ENCODE measurements at regions not wholly inside any gene's neighbourhood (a gene's known extent, or its start where the extent isn't known, plus 50 kb on each side); places are given as distances from the start of the nearest gene placed in this dataset.

- no peak for DNase-seq
Observed at GRCh38 chr12:86860776-86861175, 604.6 kb upstream of the MGAT4C start.

DNA sequence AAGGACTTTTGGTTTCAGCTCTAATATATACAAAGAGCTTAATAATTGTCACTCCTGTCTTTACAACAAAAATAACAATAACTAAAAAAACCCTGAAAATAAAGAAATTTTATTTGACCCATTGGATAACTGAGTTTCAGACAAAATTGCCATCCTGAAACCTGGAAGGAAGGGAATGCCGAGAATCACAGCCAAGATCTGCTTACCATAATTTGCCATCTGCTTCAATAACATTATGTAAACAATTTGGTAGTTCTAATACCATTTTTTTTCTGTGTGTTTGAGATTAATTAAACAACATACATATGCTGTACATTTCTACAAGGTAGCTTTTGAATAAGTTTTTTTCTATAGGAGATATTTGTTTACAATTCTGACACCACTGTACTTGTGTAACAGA lies 596.3 kb upstream of the MGAT4C start:
- DNase-seq = no peak

- peak; percentile 47 for DNase-seq
Observed at GRCh38 chr12:86838711-86839110, 582.5 kb upstream of the MGAT4C start.

GRCh38 chr12:86838260-86838659 lies 582.1 kb upstream of the MGAT4C start:
- DNase-seq = no peak

- no peak for DNase-seq
Observed at GRCh38 chr12:86837246-86837645, 581.1 kb upstream of the MGAT4C start.

DNA sequence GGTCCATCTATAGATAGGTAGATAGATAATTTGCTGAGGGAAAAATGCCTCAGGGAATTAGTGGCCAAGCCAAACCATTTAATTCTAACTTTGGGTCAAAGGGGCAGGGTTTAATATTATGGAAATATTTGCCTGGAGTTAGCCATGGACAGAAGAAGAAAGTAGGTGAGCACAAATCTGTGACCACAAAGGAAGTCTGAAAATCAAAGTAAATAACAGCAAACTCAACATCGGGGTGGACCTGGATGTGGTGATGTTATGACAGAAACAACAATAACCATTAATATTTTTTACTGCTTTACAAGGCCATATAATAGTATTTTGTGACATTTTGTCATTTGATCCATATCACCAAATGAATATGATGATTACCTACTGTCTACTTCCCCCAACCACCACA lies 578.0 kb upstream of the MGAT4C start:
- no peak for DNase-seq

- DNase-seq = no peak
Observed at GRCh38 chr12:86827409-86827808, 571.2 kb upstream of the MGAT4C start.

DNA sequence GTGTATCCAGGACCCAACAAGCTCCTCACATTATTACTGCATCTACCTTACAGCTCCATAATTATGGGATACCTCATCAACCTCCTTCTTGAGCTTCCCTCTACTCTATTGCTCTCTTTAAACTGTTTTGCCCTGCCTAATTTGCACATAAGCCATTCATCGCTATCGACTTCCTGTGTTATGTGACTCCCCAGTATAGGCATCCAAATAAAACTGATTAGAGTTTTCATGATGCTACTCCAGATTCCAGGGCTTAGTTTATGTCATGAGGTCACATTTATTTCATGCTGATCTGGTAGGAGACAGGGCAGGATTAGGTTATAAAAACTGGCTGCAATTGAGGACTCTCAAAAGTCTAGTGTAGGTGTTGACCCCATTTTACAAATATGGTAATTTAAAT lies 569.9 kb upstream of the MGAT4C start:
- DNase-seq = no peak

- DNase-seq = no peak
Observed at GRCh38 chr12:86801439-86801838, 545.2 kb upstream of the MGAT4C start.

DNA sequence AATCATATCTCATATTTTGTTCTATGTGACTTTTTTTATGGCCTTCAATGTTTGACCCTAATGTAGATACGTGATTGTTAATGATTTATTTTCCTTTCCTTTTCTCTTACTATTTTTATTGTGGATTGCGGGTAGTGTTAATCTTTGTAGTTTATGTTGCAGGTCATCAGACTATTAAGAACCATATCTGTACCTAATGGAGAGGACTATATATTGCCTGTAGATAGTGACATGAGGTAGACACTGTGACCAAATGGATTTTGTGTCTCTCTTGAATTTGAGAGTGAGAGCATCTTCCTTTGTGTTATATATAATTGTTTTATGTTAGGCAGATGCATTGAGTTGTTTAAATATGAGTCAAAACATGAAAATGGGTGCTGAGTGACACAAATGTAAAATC lies 543.4 kb upstream of the MGAT4C start:
- no peak for DNase-seq

DNA sequence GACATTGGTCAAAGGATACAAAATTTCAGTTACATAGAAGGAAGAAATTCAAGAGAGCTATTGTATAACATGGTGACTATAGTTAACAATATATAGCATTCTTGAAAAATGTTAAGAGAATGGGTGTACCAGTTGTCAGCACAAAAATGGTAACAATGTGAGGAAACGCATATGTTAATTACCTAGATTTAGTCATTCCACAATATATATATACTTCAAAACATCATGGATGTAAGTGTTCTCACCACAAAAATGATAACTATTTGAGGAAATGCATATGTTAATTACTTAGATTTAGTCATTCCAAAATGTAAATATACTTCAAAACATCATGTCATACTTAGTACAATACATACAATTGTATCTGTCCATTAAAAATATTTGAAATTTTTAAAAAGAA lies 540.4 kb upstream of the MGAT4C start:
- DNase-seq = no peak

DNA sequence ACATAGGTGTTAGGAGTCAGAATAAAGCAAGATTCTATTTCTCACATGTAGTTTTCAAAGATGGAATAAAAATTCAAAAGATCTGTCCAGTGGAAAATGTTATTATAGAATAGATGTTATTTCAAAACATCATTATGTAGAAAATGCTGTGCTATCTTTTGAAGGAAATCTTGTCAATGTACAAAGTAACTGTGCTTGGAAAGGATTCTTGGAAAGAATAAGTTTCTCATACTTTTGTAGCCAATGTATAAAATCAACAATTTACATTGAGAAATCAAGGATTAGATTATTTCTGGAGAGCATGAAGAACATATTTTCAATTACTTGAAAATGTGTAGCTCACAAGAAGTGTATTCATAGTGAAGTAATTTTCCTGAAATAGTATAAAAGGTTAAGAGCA lies 532.5 kb upstream of the MGAT4C start:
- DNase-seq = no peak

- DNase-seq = no peak
Observed at GRCh38 chr12:86787419-86787818, 531.2 kb upstream of the MGAT4C start.

- no peak for DNase-seq
Observed at GRCh38 chr12:86777325-86777724, 521.1 kb upstream of the MGAT4C start.

- no peak for DNase-seq
Observed at GRCh38 chr12:86774841-86775388, 518.7 kb upstream of the MGAT4C start.

GRCh38 chr12:86772696-86773095 lies 516.5 kb upstream of the MGAT4C start:
- DNase-seq = no peak

DNA sequence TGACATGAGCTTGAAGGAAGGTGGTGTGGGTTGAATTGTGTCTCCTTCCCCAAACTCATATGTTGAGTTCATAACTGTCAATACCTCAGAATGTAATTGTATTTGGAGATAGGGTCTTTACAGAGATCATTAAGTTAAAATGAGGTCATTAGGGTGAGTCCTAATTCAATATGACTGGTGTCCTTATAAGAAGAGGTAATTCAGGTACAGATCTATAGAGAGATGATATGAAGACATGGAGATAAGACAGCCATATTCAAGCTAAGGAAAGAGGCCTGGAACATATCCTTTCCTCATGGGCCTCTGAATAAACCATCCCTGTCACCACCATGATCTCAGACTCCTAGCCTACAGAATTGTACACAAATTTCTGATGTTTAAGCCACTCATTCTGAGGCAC lies 514.7 kb upstream of the MGAT4C start:
- DNase-seq = no peak

DNA sequence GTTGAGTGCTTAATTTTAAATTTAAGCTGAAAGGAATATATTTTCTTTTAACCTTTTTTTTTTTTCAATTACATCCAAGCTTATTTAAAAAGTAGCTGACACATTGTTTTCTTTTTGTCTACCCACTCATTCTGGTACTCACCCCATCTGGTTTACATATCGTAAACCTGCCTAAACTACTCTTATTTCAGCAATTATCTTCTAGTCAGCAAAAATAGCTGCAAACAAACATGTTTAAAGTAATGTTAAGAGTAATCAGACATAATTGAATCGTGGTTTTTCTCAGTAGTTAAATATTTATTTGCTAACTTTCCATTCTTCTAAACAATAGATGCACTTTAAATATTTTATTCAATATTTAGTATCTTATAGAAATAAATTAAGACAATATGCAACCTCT lies 492.7 kb upstream of the MGAT4C start:
- DNase-seq = no peak

GRCh38 chr12:86744547-86745212 lies 488.5 kb upstream of the MGAT4C start:
- no peak for DNase-seq

GRCh38 chr12:86743875-86744536 lies 487.8 kb upstream of the MGAT4C start:
- no peak for DNase-seq

- DNase-seq = no peak
Observed at GRCh38 chr12:86741531-86741930, 485.3 kb upstream of the MGAT4C start.

DNA sequence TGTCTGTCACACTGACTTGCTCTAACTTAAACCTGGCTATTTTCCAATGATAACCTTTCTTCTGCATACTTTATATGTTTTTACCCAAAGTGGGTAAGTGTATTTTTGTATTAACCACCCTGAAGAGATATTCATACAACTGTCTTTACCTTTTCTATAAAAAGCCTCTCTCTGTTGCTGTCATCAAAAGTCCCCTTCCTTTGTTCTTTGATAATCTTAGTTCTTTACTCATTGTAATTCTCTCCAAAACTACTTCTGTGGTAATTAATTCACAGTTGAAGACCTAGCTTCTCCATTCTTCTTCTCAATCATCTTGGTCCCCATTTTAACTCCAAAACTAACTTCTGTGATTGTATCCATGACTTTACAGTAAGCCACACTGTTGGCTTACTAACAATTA lies 479.7 kb upstream of the MGAT4C start:
- DNase-seq = no peak

DNA sequence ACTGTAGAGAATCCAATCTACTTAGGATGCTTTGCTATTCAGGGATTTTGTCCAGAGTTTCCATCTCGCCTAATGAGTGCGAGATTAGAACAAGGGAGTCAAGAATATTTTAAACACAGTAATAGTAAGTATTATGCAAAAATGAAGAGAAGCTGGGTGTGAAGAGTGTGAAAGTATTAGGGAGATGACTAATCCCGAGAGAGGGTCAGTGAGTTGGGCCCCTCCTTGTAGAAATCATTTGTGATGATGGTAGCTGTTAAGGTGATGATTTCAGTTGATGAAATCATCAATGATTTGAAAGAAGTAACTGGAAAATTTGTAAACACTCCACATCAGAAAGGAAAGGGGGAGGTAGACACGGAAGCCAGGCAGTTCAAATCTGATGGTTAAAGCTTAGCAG lies 478.9 kb upstream of the MGAT4C start:
- no peak for DNase-seq

- no peak for DNase-seq
Observed at GRCh38 chr12:86730233-86730632, 474.0 kb upstream of the MGAT4C start.

GRCh38 chr12:86729739-86730138 lies 473.5 kb upstream of the MGAT4C start:
- DNase-seq = no peak

All from right forelimb (tissue), 1 donor.